ENCODE measurements at regions not wholly inside any gene's neighbourhood (a gene's known extent, or its start where the extent isn't known, plus 50 kb on each side); places are given as distances from the start of the nearest gene placed in this dataset.

DNA sequence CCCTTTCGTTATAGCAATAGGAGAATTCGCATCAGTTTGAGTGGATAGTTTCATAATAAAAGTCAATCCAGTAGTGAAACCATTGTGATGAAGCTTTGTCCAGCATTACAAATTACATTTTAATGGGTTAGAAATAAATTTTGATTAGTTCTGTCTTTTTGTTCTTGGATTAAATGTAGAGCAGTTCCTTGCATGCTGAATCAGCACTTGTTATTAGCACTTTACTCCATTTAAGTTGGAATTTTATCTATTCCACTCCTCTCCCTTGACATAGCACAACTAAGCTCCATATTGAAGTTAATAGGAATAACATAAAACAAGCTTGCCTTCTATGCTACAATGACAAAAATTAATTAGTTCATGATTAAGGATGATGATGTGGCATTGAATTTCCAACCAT lies 624.1 kb downstream of the CCDC85A start:
- TF ChIP-seq CTCF (IDR thresholded peaks at IDR 0.05; ENCODE audit: poor library complexity) (no peak), EZH2 (IDR thresholded peaks at IDR 0.05; ENCODE audit: borderline replicate concordance) (no peak), EZH2phosphoT487 (IDR thresholded peaks at IDR 0.05; ENCODE audit: low read depth, severe bottlenecking, unreplicated experiment) (no peak)

Data from hepatocyte (in vitro differentiated cells).